Gastroesophageal sphincter (tissue), 3 donors: ENCODE measurements at regions not wholly inside any gene's neighbourhood (a gene's known extent, or its start where the extent isn't known, plus 50 kb on each side); places are given as distances from the start of the nearest gene placed in this dataset.

Experiments used
- CTCF ChIP-seq, 4 experiments: fragments of 200-600 bp in 2 of 4; fragments of 450-650 bp in 2 of 4; sonication (generic) in 1 of 4; IDR thresholded peaks; one replicate each; pipeline ENCODE4 v1.5.1; 2017 to 2019; ENCODE audit warnings: antibody characterized with exemption in 4 of 4, mild to moderate bottlenecking in 2 of 4, moderate library complexity in 2 of 4
- EP300 ChIP-seq: sonication (generic); formaldehyde crosslinking; IDR thresholded peaks from one replicate; pipeline ENCODE4 v1.6.1; 2017; ENCODE audit warnings: antibody characterized with exemption, mild to moderate bottlenecking
- POLR2A ChIP-seq, 2 donors: fragments of 450-650 bp; IDR thresholded peaks; one replicate each; pipeline ENCODE4 v1.6.1; 2017; ENCODE audit warnings: antibody characterized with exemption in 2 of 2, mild to moderate bottlenecking in 2 of 2, moderate library complexity in 1 of 2

GRCh38 chr12:124445121-124445718 is 122.2 kb downstream of the NCOR2 start:
- TF ChIP-seq POLR2A (IDR thresholded peaks at IDR 0.05) (no peak), CTCF (IDR thresholded peaks at IDR 0.05) (no peak), EP300 (no peak)
